ENCODE measurements at regions not wholly inside any gene's neighbourhood (a gene's known extent, or its start where the extent isn't known, plus 50 kb on each side); places are given as distances from the start of the nearest gene placed in this dataset.
A peak's percentile ranks its signal among the peaks of the same experiment; 100 is the strongest.

- no peak for DNase-seq (ENCODE audit: low spot score)
Observed at GRCh38 chr14:34348592-34348991, 113.4 kb downstream of the SPTSSA start.

- DNase-seq (ENCODE audit: low spot score): no peak
Observed at GRCh38 chr14:34347683-34348082, 114.4 kb downstream of the SPTSSA start.

GRCh38 chr14:34345718-34346465 is 116.1 kb downstream of the SPTSSA start:
- DNase-seq (ENCODE audit: low spot score): no peak

- DNase-seq (ENCODE audit: low spot score): no peak
Observed at GRCh38 chr14:34344318-34344717, 117.7 kb downstream of the SPTSSA start.

- no peak for DNase-seq (ENCODE audit: low spot score)
Observed at GRCh38 chr14:34340025-34340625, 121.9 kb downstream of the SPTSSA start.

- no peak for DNase-seq (ENCODE audit: low spot score)
Observed at GRCh38 chr14:34338056-34338455, 124.0 kb downstream of the SPTSSA start.

GRCh38 chr14:34336501-34336900 is 125.5 kb downstream of the SPTSSA start:
- no peak for DNase-seq (ENCODE audit: low spot score)

- DNase-seq (ENCODE audit: low spot score): no peak
Observed at GRCh38 chr14:34335968-34336367, 126.1 kb downstream of the SPTSSA start.

- no peak for DNase-seq (ENCODE audit: low spot score)
Observed at GRCh38 chr14:34334329-34334728, 127.7 kb downstream of the SPTSSA start.

- DNase-seq (ENCODE audit: low spot score): peak; percentile 15
Observed at GRCh38 chr14:34331728-34332623, 130.1 kb downstream of the SPTSSA start.

GRCh38 chr14:34330846-34331245 is 131.2 kb downstream of the SPTSSA start:
- no peak for DNase-seq (ENCODE audit: low spot score)

GRCh38 chr14:34329301-34329700 is 132.7 kb downstream of the SPTSSA start:
- no peak for DNase-seq (ENCODE audit: low spot score)

- DNase-seq (ENCODE audit: low spot score): no peak
Observed at GRCh38 chr14:34328178-34328577, 133.9 kb downstream of the SPTSSA start.

- DNase-seq (ENCODE audit: low spot score): no peak
Observed at GRCh38 chr14:34325493-34325892, 136.5 kb downstream of the SPTSSA start.

- peak; percentile 33 for DNase-seq (ENCODE audit: low spot score)
Observed at GRCh38 chr14:34324363-34324795, 137.7 kb downstream of the SPTSSA start.

- peak; percentile 53 for DNase-seq (ENCODE audit: low spot score)
Observed at GRCh38 chr14:34322940-34323418, 139.1 kb downstream of the SPTSSA start.

- DNase-seq (ENCODE audit: low spot score): no peak
Observed at GRCh38 chr14:34319140-34319539, 142.9 kb downstream of the SPTSSA start.

GRCh38 chr14:34318014-34318413 is 144.0 kb downstream of the SPTSSA start:
- no peak for DNase-seq (ENCODE audit: low spot score)

GRCh38 chr14:34310724-34311123 is 151.3 kb downstream of the SPTSSA start:
- DNase-seq (ENCODE audit: low spot score): no peak

GRCh38 chr14:34303811-34304210 is 158.2 kb downstream of the SPTSSA start:
- no peak for DNase-seq (ENCODE audit: low spot score)

GRCh38 chr14:34302654-34303053 is 159.4 kb downstream of the SPTSSA start:
- DNase-seq (ENCODE audit: low spot score): peak; percentile 39

Data from globus pallidus (tissue), 1 donor.